Hindlimb muscle (tissue), 1 donor: ENCODE measurements at regions not wholly inside any gene's neighbourhood (a gene's known extent, or its start where the extent isn't known, plus 50 kb on each side); places are given as distances from the start of the nearest gene placed in this dataset.

Experiments used
- DNase-seq: peaks from one replicate; pipeline ENCODE4 v3.0.0-alpha.2; 2013

DNA sequence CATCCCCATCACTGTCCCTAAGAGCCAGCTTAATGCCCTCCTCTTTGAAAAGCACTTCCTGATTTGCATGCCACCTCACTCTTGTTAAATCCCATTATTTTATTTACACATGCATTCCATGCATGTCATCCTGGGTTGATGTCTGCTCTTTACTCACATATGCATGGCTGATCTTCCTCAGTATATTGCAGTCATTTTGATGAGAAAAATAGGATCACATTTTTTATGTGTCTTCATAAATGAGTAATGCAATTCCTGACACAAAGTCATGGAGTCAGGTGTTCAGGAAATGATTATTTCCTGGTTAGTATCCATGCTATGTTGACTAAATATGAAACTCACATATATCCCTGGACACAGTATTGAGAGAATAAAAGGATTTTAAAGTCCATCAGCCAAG, 204.7 kb downstream of the SLIT2 start:
- DNase-seq: no peak

DNA sequence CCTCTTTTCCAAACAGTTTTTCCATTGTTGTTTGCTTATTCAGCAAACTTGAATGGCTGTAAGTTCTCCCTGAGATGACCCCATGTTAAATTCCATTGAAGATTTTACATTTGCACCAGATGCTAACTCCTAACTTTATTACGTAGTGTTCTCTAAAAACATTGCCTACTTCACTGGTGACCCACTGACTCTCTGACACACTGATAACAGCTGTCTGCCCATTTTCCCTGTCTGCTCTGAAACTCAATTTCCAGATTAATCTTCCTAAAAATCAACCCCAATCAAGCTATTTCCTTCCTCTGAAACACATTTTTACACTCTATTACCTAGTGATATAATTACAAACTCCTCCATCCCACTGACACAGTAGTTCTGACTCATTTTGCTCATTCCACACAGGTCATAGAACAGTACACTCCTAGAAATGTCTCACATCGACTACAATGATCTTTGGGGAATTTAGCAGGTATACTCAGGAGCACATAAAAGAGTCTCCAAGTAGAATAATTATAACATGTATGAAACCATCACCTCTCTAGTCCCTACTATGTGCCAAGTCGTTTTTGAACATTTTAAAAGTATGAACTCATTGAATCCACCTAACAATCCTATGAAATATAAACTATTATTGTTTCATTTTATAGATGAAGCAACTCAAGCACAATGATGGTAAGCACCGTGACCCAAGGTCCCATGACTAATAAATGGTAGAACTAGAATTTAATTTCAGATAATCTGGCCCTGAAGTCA, 210.9 kb downstream of the SLIT2 start:
- DNase-seq: no peak

DNA sequence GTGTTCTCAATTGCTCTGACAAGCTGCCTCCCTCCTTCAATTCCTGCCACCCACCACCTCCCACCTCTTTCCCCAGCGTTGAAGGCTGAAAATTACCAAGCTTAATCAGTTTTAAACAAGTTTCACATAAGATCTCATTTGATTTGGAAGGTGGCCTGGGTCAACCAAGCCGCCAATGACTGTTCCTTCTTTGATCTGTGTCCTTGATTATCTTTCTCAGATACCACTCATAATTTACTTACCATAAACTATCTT, 211.4 kb downstream of the SLIT2 start:
- no peak for DNase-seq

- no peak for DNase-seq
These were observed 212.7 kb downstream of the SLIT2 start for GRCh38 chr4:20464381-20464780.

GRCh38 chr4:20474119-20474518, 222.4 kb downstream of the SLIT2 start:
- peak; percentile 18 for DNase-seq

DNA sequence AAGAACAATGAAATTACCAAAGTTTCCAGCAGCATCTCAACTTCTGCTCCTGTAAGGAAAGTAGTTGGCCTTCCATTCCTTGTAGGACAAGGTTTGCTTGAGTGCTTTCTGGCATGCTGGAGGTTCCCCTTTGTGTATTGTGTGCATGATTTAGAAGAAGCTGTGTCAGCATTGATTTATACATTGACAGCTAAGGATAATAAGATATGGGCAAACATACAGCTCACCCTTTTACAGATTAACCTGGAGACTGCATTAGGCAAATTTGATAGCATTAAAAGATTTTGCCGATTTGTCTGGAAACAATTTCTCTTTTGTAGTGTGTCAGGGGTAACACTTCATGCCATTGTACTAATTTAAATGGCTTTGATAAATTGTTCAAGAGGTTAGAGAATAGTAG, 221.8 kb upstream of the PACRGL start:
- no peak for DNase-seq

DNA sequence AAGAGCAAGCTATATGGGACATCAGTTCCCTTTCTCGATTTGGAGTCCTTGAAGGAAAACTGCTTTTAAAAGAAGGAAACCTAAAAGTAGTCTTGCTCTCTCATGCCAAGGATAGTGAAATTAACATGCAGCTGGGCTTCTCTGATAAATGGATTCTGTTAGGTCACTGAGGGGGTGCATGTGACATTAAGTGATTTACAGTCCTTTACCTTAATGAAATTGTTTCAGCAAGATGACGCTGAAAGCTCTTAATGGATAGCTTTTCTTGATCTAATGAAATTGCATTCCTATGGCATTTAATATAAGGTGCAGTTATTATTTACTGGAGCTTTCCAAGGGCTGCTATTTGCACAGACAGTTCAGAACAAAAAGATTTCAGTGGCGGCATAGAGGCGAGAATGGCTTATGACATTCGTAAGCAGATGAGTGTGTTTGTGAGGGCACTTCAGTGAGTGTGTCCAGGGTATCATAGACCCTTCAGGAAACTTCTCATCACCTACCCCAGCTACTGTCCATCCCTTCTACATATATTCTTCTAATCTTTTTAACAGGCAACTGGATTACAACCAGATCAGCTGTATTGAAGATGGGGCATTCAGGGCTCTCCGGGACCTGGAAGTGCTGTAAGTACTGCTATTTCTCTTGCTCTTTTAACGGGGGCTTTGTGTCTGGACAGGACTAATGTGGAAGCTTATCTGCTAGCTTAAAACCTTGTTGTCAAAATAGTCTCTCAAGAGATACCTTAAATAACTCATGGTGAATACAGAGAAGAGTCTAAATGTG, 219.9 kb upstream of the PACRGL start:
- DNase-seq: no peak

GRCh38 chr4:20483416-20483815, 216.8 kb upstream of the PACRGL start:
- no peak for DNase-seq

DNA sequence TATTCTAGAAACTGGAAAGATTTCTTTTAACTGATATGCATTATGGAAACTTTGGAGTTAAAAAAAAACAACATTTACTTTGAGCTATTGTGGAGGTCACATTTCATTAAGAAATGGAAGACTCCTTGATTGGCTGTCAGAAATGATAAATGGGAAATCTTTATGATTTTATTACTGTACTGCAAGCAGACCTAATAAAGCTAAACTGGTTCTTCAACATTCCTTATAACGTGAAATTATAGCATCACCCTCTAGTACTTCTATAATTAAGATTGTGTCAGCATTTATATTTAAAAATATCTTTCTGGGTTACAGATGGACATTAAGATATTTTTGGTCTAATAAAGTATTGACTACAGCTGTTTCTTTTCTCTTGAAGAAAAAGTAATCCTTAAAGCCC, 213.8 kb upstream of the PACRGL start:
- DNase-seq: no peak

DNA sequence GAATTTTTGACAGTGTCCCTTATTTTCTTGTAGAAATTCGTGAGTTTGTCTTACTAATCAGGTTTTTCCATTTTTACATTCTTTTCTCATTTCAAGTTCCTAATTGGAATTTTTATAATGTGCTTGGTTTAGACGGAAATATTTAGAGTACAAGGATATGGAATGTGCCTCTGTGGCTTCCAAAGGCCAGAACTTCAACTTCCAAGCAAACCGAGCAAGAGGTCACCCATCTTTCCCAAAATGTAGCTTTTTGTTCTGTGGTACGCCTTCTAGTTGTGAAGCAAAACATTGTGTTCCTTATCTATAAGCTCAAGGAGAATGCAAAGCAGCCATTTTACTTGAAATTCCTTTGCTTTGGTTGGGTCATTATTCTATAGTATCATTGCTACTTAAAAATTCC, 212.8 kb upstream of the PACRGL start:
- DNase-seq: no peak

- DNase-seq: no peak
These were observed 212.4 kb upstream of the PACRGL start for GRCh38 chr4:20487852-20488251.

DNA sequence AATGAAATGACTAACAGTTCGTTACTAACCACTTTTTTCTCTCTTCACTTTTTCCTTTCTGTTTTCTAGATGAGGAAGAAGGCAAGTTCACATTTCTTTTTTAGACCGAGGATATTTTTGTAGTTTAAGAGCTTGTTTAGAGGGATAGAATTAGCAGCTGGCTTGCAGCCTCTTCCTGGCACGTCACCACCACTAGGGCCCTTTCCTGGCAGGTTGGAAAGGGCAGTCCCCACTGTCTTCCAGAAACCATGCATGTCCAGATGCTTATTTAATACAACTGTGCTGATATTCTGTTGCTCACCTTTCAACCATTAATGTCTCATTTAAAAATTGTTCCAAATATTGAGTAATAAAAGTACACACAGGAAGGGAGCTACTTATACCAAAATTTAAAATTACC, 209.5 kb upstream of the PACRGL start:
- DNase-seq: no peak

GRCh38 chr4:20493761-20494353, 206.4 kb upstream of the PACRGL start:
- DNase-seq: no peak

DNA sequence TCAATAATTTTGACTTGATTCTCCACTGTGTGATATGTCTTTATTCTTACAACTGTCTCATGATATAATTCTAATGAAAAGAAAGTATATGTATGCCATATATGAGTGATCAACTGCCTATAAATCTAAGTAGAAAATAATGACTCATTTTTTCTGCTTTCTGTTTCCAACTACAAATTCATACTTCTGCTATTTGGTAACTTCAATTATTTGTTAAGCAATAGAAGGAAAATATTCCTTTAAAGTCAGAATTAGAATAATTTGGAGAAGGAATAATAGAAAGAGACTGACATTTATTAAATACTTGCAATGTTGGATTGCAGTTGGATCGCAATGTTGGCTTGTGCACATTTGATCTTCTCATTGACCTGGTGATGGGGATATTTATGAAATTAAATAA, 204.2 kb upstream of the PACRGL start:
- no peak for DNase-seq

DNA sequence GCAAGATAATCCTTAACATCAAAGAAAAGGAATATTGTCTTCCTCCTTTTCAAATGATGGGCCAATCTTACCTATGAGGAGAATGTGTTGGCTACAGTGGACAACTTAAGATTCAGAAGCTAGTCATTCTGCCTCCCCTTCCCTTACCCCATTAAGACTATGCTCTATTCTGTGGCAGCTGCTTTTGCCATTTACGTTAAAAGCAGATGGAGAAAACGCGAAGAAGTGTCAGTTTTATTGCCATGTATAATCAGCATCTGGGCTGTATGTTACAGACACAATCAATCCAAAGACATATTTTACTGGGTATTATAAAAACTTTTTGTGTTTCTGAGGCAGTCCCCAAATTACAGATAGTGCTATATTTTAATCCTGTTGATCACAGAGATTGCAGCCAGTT, 196.1 kb upstream of the PACRGL start:
- no peak for DNase-seq

DNA sequence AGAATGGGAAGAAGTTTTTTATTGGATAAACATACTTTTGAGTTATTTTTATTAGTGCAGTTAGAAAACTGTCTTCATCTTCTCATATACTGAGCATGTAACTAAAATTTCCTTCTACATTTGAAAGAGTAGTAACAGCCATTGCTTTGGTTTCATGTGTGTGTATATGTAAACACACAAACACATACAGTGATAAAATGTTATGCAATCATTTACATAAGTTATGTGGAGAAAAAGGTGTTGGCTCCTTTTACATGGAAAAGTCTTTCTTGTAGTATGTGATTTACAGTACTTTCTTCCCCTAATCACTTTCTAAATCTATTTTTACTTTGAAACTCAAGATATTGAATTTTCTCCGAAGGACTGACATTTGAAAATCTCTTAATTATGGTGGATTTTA, 194.3 kb upstream of the PACRGL start:
- no peak for DNase-seq

DNA sequence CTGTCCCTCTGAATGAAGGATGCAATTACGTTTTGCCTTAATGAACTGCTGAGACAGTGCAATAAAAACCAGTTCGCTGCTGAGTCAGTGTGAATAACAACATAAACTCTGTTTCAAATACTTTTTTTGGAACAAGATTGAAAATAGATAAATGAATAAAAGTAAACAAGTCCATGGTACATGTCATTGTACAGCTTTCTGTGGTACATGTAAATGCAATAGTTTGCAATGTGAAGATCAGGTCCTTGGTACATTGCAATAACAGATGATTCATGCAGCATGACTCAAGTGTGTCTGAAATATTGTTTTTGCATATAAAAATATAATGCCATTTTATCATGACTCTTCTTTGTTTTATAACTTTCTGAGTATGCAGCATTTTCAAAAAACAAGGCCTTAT, 193.4 kb upstream of the PACRGL start:
- no peak for DNase-seq

- no peak for DNase-seq
These were observed 190.9 kb upstream of the PACRGL start for GRCh38 chr4:20509315-20509714.

GRCh38 chr4:20512033-20512792, 188.0 kb upstream of the PACRGL start:
- no peak for DNase-seq

DNA sequence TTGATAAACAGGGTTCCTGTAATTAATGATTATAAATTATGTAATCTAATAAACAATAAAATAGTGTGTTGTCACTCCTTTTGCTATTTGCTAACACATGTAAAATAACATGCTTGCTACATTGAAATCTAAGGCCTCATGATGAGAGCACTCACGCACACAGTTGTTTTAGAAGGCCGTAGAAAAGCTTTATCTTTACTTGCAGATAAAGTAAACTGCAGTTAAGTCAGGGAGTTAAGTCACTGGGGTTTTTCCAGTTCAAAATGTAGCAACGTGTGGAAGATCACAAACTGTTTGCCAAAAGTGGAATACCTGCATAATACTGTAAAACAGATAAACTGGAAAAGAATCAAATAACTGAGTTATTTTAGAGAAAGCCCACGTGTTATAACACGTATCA, 187.3 kb upstream of the PACRGL start:
- no peak for DNase-seq

DNA sequence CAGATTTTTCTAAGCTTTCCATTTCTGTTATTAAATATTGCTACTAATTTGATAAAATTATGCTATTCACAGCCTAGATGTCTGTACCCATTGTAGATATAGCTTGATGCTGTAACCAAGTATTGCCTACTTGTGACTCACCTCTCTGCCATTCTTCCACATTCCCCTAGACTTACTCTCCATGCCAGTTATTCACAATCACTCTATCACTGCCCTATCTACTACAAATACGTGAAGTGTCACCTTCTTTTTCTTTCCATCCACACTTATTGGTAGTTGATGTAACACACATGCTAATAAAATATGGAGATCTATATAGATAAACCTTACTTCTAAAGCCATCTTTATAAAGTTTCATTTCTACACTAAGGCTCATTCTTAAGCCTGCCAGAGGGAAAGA, 179.4 kb upstream of the PACRGL start:
- no peak for DNase-seq

DNA sequence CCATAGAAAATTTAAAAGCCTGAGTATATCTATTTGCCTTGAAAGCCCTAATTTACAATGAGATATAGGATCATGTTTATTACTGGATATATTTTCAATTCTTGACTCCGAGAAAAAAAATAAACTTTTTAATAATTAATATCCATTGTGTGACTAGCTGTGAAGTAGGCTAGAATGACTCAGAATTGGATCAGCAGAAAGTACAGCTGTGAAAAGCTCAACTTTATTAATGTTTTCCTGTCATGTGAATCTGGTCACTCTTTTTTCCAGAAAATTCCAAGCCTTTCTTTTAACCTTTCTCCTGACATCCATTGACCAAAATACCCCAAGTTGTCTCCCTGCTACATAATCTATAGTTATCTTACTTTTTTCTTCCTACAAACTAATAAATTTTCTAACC, 171.8 kb upstream of the PACRGL start:
- DNase-seq: no peak

DNA sequence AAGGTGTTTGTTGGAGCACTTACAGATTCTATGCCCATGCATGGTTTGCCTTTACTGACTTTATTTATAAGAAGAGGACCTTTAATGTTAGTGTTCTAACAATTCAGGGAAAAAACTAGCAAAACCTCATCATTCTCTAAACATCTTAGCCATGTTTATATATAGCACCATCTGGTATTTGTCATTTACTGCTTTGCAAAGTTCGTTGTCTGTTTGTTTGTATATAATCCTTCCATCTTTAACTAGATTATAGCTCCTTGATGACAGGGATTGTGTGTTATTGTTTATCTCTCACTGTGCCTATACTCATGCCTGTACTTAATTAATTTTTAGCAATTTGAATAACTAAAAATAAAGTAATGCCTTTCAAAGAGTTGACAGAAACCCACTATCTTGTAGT, 170.6 kb upstream of the PACRGL start:
- DNase-seq: no peak
